C4-2B (cell line): ENCODE measurements at regions not wholly inside any gene's neighbourhood (a gene's known extent, or its start where the extent isn't known, plus 50 kb on each side); places are given as distances from the start of the nearest gene placed in this dataset.

Experiments
- H3K27ac ChIP-seq: fragments of 450-650 bp; 2 replicates; pipeline ENCODE4 v1.5.1; 2017
- CTCF ChIP-seq: fragments of 450-650 bp; conservative IDR thresholded peaks from 2 replicates; pipeline ENCODE4 v1.5.1; 2017; ENCODE audit warnings: mild to moderate bottlenecking
- ZFX ChIP-seq: fragments of 450-650 bp; IDR thresholded peaks from 2 replicates; pipeline ENCODE4 v1.6.1; 2017

GRCh38 chr1:39151267-39151666 is 53.2 kb upstream of the MACF1 start:
- TF ChIP-seq CTCF (no peak), ZFX (no peak)
- H3K27ac ChIP-seq, result no peak overlapping the region

- no peak overlapping the region for H3K27ac ChIP-seq
Observed at GRCh38 chr1:39152923-39153322, 51.6 kb upstream of the MACF1 start.

GRCh38 chr1:39153684-39154083 is 50.8 kb upstream of the MACF1 start:
- H3K27ac ChIP-seq, result no peak overlapping the region
- TF ChIP-seq ZFX, result no peak
- TF ChIP-seq CTCF, result no peak

More at GRCh38 chr1:39152923-39153322, 51.6 kb upstream of the MACF1 start:
- TF ChIP-seq CTCF, result no peak
- TF ChIP-seq ZFX, result no peak

- TF ChIP-seq ZFX, result no peak
- no peak for TF ChIP-seq CTCF
Observed at GRCh38 chr1:39154553-39155421, 49.7 kb upstream of the MACF1 start.

More at GRCh38 chr1:39154553-39155421, 49.7 kb upstream of the MACF1 start:
- no peak overlapping the region; the same call in 1 of the 2 replicates for H3K27ac ChIP-seq
